ACHN (cell line): ENCODE measurements at regions not wholly inside any gene's neighbourhood (a gene's known extent, or its start where the extent isn't known, plus 50 kb on each side); places are given as distances from the start of the nearest gene placed in this dataset.

Experiments
- DNase-seq: peaks from one replicate; pipeline ENCODE4 v3.0.0-alpha.2; 2015
- in situ Hi-C: cut with HindIII; loops from 2 replicates; pipeline ENCODE4 v1.10.0; 2017; ENCODE audit warnings: low sequenced_read_pairs, low pct_ligation_motif_present, low pct_unique_long_range_greater_than_20kb

GRCh38 chrX:42725196-42725595 lies 52.8 kb downstream of the PPP1R2C start:
- in situ Hi-C loops, result no loop called here

GRCh38 chrX:42720209-42720608 lies 57.8 kb downstream of the PPP1R2C start:
- DNase-seq, result no peak
- in situ Hi-C loops, result no loop called here

More at GRCh38 chrX:42725196-42725595, 52.8 kb downstream of the PPP1R2C start:
- no peak for DNase-seq

- in situ Hi-C loops, result no loop called here
- no peak for DNase-seq
Measured at GRCh38 chrX:42715701-42716262, 62.2 kb downstream of the PPP1R2C start.

- DNase-seq, result peak; percentile 8
- in situ Hi-C loops, result no loop called here
Measured at GRCh38 chrX:42714981-42715700, 62.8 kb downstream of the PPP1R2C start.

GRCh38 chrX:42710452-42710851 lies 67.5 kb downstream of the PPP1R2C start:
- DNase-seq, result no peak
- in situ Hi-C loops, result no loop called here

GRCh38 chrX:42708222-42708621 lies 69.7 kb downstream of the PPP1R2C start:
- in situ Hi-C loops, result no loop called here
- DNase-seq, result no peak

- DNase-seq, result no peak
- in situ Hi-C loops, result no loop called here
Measured at GRCh38 chrX:42707742-42708141, 70.2 kb downstream of the PPP1R2C start.

- in situ Hi-C loops, result no loop called here
- DNase-seq, result no peak
Measured at GRCh38 chrX:42704454-42704853, 73.5 kb downstream of the PPP1R2C start.

- no peak for DNase-seq
- in situ Hi-C loops, result no loop called here
Measured at GRCh38 chrX:42697544-42697943, 80.4 kb downstream of the PPP1R2C start.

- in situ Hi-C loops, result no loop called here
- no peak for DNase-seq
Measured at GRCh38 chrX:42696536-42697124, 81.3 kb downstream of the PPP1R2C start.

- in situ Hi-C loops, result no loop called here
- DNase-seq, result peak; percentile 4
Measured at GRCh38 chrX:42695800-42696358, 82.1 kb downstream of the PPP1R2C start.

- in situ Hi-C loops, result no loop called here
- DNase-seq, result no peak
Measured at GRCh38 chrX:42694260-42694815, 83.6 kb downstream of the PPP1R2C start.

- DNase-seq, result no peak
- in situ Hi-C loops, result no loop called here
Measured at GRCh38 chrX:42691196-42691595, 86.8 kb downstream of the PPP1R2C start.

GRCh38 chrX:42686706-42687105 lies 91.3 kb downstream of the PPP1R2C start:
- no peak for DNase-seq
- in situ Hi-C loops, result no loop called here

- in situ Hi-C loops, result no loop called here
- no peak for DNase-seq
Measured at GRCh38 chrX:42686296-42686695, 91.7 kb downstream of the PPP1R2C start.

- DNase-seq, result no peak
Measured at GRCh38 chrX:42684065-42684464, 93.9 kb downstream of the PPP1R2C start.

GRCh38 chrX:42680666-42681065 lies 97.3 kb downstream of the PPP1R2C start:
- in situ Hi-C loops, result no loop called here
- no peak for DNase-seq

More at GRCh38 chrX:42684065-42684464, 93.9 kb downstream of the PPP1R2C start:
- in situ Hi-C loops, result no loop called here

- DNase-seq, result peak; percentile 0
- in situ Hi-C loops, result no loop called here
Measured at GRCh38 chrX:42678133-42678532, 99.8 kb downstream of the PPP1R2C start.

- DNase-seq, result no peak
- in situ Hi-C loops, result no loop called here
Measured at GRCh38 chrX:42673301-42673810, 104.6 kb downstream of the PPP1R2C start.
